ENCODE measurements at regions not wholly inside any gene's neighbourhood (a gene's known extent, or its start where the extent isn't known, plus 50 kb on each side); places are given as distances from the start of the nearest gene placed in this dataset.
A peak's percentile ranks its signal among the peaks of the same experiment; 100 is the strongest.

DNA sequence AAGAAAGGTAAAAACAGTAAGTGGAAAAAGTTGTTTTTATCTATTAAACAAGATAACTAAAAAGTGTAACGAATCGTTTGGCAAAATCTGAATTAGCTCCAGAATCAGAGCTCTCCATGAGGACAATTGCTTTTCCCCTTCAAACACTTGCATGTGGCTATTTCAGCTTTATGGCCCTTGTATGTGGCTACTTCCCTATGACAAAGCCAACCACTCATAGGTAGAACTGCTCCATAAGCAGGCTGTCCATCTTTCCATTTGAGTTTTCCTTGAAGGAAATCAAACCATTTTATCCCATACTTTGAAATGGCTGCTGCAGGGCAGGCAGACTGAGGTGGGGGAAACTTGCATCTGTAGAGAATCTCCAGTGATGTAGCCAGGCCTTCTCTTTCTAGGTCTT lies 445.5 kb upstream of the ID2 start:
- Histone ChIP-seq H3K27ac (replicated peaks; ENCODE audit: low read length) (no peak overlapping the region), H3K18ac (ENCODE audit: low read length) (no peak overlapping the region), H3K36me3 (replicated peaks in 1 of 2; ENCODE audit: control insufficient read depth in 2 of 2, insufficient read depth in 2 of 2, low read length in 2 of 2) (no peaks in the 10 kb centered on the region), H3K4me1 (ENCODE audit: control insufficient read depth in 2 of 2, insufficient read depth in 1 of 2, low read depth in 1 of 2, low read length in 2 of 2) (peaks cover 17 to 46% of the 10 kb centered on the region in 2 donors), H2AFZ (ENCODE audit: low read length) (no peak overlapping the region), H3K4me3 (ENCODE audit: low read length in 2 of 2) (no peak overlapping the region), H3K4ac (ENCODE audit: low read length) (no peak overlapping the region), H2BK12ac (ENCODE audit: low read length) (no peak overlapping the region), H3K23ac (ENCODE audit: low read depth, low read length, poor library complexity) (no peak overlapping the region), H3K79me1 (ENCODE audit: low read depth, low read length) (no peaks in the 10 kb centered on the region), H2BK120ac (ENCODE audit: low read depth, low read length) (no peak overlapping the region), H3K27me3 (ENCODE audit: control insufficient read depth in 3 of 3, insufficient read depth in 3 of 3, low read depth in 1 of 3, low read length in 3 of 3) (no peaks in the 10 kb centered on the region), H3K4me2 (ENCODE audit: insufficient read depth, low read length, poor library complexity, severe bottlenecking) (no peak overlapping the region), H3K9me3 (replicated peaks in 1 of 2; ENCODE audit: control insufficient read depth in 2 of 2, insufficient read depth in 1 of 2, low read depth in 1 of 2, low read length in 2 of 2) (no peaks in the 10 kb centered on the region), H2BK5ac (ENCODE audit: low read length) (no peak overlapping the region), H2BK15ac (ENCODE audit: low read length) (no peak overlapping the region), H3K14ac (ENCODE audit: low read length) (no peak overlapping the region), H3K9ac (ENCODE audit: low read depth, low read length, poor library complexity) (no peak overlapping the region), H4K91ac (ENCODE audit: low read depth, low read length, poor library complexity) (no peak overlapping the region), H2AK5ac (ENCODE audit: low read depth, low read length) (no peak overlapping the region), H4K8ac (ENCODE audit: low read depth, low read length) (no peak overlapping the region)
- DNase-seq (ENCODE audit: low spot score): no peak
- WGBS, 2 donors (ENCODE audit: extremely low coverage in 2 of 2, insufficient read length in 2 of 2, insufficient replicate concordance in 1 of 2): no CpG with 5 or more reads among the region's 2 CpGs

DNA sequence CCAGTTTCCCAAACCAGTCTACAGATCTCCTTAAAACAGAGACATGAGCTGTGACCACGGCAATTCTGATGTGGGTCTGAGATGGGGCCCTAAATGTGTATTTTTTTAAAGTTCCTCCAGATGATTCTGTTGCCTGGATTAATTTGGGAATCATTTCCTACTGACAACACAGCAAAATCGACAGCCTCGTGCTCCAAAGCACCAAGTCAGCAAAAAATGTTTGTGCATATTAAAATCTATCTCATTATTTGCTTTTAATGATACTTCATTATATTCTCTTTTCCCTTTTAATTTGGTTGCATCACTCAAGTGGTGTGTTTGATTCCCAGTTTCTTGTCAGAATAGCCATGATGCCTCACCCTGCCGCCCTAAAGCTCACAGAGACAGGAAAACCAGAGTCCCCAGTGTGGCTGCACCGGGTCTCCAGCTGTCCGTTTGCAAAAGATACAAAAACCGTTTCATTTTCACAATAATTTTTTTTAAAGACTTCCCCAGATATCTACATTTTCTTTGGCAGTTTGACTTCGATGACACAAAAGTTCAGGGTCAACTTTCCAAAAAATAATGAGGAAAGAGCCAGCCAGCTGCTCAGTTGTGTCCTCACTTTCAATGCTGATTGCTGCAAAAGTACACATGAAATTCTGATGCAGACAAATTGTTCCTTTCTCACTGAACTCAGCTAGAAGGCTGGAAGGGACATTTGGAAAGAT lies 443.2 kb upstream of the ID2 start:
- Histone ChIP-seq H2BK12ac (ENCODE audit: low read length) (no peak overlapping the region), H2BK5ac (ENCODE audit: low read length) (no peak overlapping the region), H3K4me2 (ENCODE audit: insufficient read depth, low read length, poor library complexity, severe bottlenecking) (no peak overlapping the region), H3K36me3 (replicated peaks in 1 of 2; ENCODE audit: control insufficient read depth in 2 of 2, insufficient read depth in 2 of 2, low read length in 2 of 2) (no peaks in the 10 kb centered on the region), H3K4ac (ENCODE audit: low read length) (no peak overlapping the region), H3K79me1 (ENCODE audit: low read depth, low read length) (no peaks in the 10 kb centered on the region), H4K8ac (ENCODE audit: low read depth, low read length) (no peak overlapping the region), H3K27me3 (ENCODE audit: control insufficient read depth in 3 of 3, insufficient read depth in 3 of 3, low read depth in 1 of 3, low read length in 3 of 3) (no peaks in the 10 kb centered on the region), H3K9ac (ENCODE audit: low read depth, low read length, poor library complexity) (no peak overlapping the region), H3K23ac (ENCODE audit: low read depth, low read length, poor library complexity) (no peak overlapping the region), H2BK15ac (ENCODE audit: low read length) (no peak overlapping the region), H3K27ac (replicated peaks; ENCODE audit: low read length) (no peak overlapping the region), H2BK120ac (ENCODE audit: low read depth, low read length) (no peak overlapping the region), H3K4me1 (ENCODE audit: control insufficient read depth in 2 of 2, insufficient read depth in 1 of 2, low read depth in 1 of 2, low read length in 2 of 2) (peaks cover 17 to 47% of the 10 kb centered on the region in 2 donors), H3K14ac (ENCODE audit: low read length) (no peak overlapping the region), H2AFZ (ENCODE audit: low read length) (no peak overlapping the region), H3K9me3 (replicated peaks in 1 of 2; ENCODE audit: control insufficient read depth in 2 of 2, insufficient read depth in 1 of 2, low read depth in 1 of 2, low read length in 2 of 2) (peaks cover 0 to 12% of the 10 kb centered on the region in 2 donors), H3K4me3 (ENCODE audit: low read length in 2 of 2) (no peak overlapping the region), H2AK5ac (ENCODE audit: low read depth, low read length) (no peak overlapping the region), H4K91ac (ENCODE audit: low read depth, low read length, poor library complexity) (no peak overlapping the region), H3K18ac (ENCODE audit: low read length) (no peak overlapping the region)
- DNase-seq (ENCODE audit: low spot score): no peak
- WGBS, 2 donors (ENCODE audit: extremely low coverage in 2 of 2, insufficient read length in 2 of 2, insufficient replicate concordance in 1 of 2): no CpG with 5 or more reads among the region's 8 CpGs

DNA sequence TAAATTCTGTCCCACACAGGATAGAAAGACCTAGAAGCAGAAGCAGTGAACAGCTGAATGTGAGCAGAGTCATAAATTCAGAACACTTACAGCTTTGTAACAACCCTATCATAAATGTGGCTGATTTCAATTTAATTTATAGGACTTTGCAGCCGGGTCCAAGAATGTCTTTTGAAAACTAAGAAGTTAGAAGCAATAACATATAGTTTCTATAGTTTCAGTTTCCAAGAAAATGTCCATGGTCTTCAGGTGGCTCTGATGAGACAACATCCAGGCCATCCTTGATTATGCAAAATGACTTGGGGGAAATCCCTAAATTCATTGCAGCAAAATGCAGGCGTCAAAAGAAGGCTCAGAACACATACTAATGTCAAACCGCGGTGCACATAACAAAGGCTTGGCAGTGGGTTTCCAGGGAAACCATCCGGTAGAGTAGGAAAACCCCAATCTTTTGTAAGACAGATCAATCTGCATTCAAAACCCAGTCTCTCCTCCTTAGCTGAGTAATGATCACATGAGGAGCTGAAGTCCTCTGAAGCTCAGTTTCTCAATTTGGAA lies 442.2 kb upstream of the ID2 start:
- no peak overlapping the region for H2BK12ac ChIP-seq (ENCODE audit: low read length)
- H2AFZ ChIP-seq (ENCODE audit: low read length): no peak overlapping the region
- peaks cover 17 to 37% of the 10 kb centered on the region in 2 donors for H3K4me1 ChIP-seq (ENCODE audit: control insufficient read depth in 2 of 2, insufficient read depth in 1 of 2, low read depth in 1 of 2, low read length in 2 of 2)
- no peaks in the 10 kb centered on the region for H3K27me3 ChIP-seq (ENCODE audit: control insufficient read depth in 3 of 3, insufficient read depth in 3 of 3, low read depth in 1 of 3, low read length in 3 of 3)
- H3K4ac ChIP-seq (ENCODE audit: low read length): no peak overlapping the region
- H4K91ac ChIP-seq (ENCODE audit: low read depth, low read length, poor library complexity): no peak overlapping the region
- no peak overlapping the region for H4K8ac ChIP-seq (ENCODE audit: low read depth, low read length)
- no peak overlapping the region for H3K18ac ChIP-seq (ENCODE audit: low read length)
- no peak overlapping the region for H3K4me3 ChIP-seq (ENCODE audit: low read length in 2 of 2)
- H3K14ac ChIP-seq (ENCODE audit: low read length): no peak overlapping the region
- no peak overlapping the region for H2BK5ac ChIP-seq (ENCODE audit: low read length)
- no peaks in the 10 kb centered on the region for H3K36me3 ChIP-seq (replicated peaks in 1 of 2; ENCODE audit: control insufficient read depth in 2 of 2, insufficient read depth in 2 of 2, low read length in 2 of 2)
- H3K79me1 ChIP-seq (ENCODE audit: low read depth, low read length): no peaks in the 10 kb centered on the region
- no peak overlapping the region for H3K9ac ChIP-seq (ENCODE audit: low read depth, low read length, poor library complexity)
- no peak overlapping the region for H2AK5ac ChIP-seq (ENCODE audit: low read depth, low read length)
- H3K23ac ChIP-seq (ENCODE audit: low read depth, low read length, poor library complexity): no peak overlapping the region
- H2BK15ac ChIP-seq (ENCODE audit: low read length): no peak overlapping the region
- H3K9me3 ChIP-seq (replicated peaks in 1 of 2; ENCODE audit: control insufficient read depth in 2 of 2, insufficient read depth in 1 of 2, low read depth in 1 of 2, low read length in 2 of 2): peaks cover 0 to 18% of the 10 kb centered on the region in 2 donors
- no peak overlapping the region for H3K4me2 ChIP-seq (ENCODE audit: insufficient read depth, low read length, poor library complexity, severe bottlenecking)
- no peak overlapping the region for H3K27ac ChIP-seq (replicated peaks; ENCODE audit: low read length)
- DNase-seq (ENCODE audit: low spot score): no peak
- H2BK120ac ChIP-seq (ENCODE audit: low read depth, low read length): no peak overlapping the region
- no CpG with 5 or more reads among the region's 5 CpGs for WGBS, 2 donors (ENCODE audit: extremely low coverage in 2 of 2, insufficient read length in 2 of 2, insufficient replicate concordance in 1 of 2)

DNA sequence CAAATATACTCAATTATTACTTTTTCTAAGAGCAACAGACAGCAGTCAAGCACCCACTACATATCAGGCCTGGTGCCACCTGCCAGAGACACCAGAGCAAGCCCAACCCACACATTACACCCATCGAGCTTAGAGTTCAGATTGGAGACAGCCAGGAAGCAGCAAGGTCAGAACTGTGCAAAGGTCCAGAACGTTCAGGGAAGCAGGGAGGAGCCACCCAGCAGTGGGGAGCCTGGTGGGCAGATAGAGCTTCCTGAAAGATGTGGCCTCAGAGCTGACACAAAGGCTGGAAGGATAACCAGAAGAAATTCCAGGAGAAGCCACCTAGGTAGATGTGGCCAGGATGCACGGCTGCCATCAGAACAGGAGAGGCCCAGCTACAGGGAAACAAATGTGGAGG lies 440.5 kb upstream of the ID2 start:
- H3K4ac ChIP-seq (ENCODE audit: low read length): no peak overlapping the region
- no CpG with 5 or more reads among the region's 3 CpGs for WGBS, 2 donors (ENCODE audit: extremely low coverage in 2 of 2, insufficient read length in 2 of 2, insufficient replicate concordance in 1 of 2)
- H3K23ac ChIP-seq (ENCODE audit: low read depth, low read length, poor library complexity): no peak overlapping the region
- H3K9me3 ChIP-seq (replicated peaks in 1 of 2; ENCODE audit: control insufficient read depth in 2 of 2, insufficient read depth in 1 of 2, low read depth in 1 of 2, low read length in 2 of 2): peaks cover 3 to 21% of the 10 kb centered on the region in 2 donors
- H3K9ac ChIP-seq (ENCODE audit: low read depth, low read length, poor library complexity): no peak overlapping the region
- H3K18ac ChIP-seq (ENCODE audit: low read length): peak overlapping the region; percentile 0
- H3K79me1 ChIP-seq (ENCODE audit: low read depth, low read length): no peaks in the 10 kb centered on the region
- H4K91ac ChIP-seq (ENCODE audit: low read depth, low read length, poor library complexity): no peak overlapping the region
- H3K36me3 ChIP-seq (replicated peaks in 1 of 2; ENCODE audit: control insufficient read depth in 2 of 2, insufficient read depth in 2 of 2, low read length in 2 of 2): no peaks in the 10 kb centered on the region
- no peak overlapping the region for H2AK5ac ChIP-seq (ENCODE audit: low read depth, low read length)
- no peak overlapping the region for H2BK5ac ChIP-seq (ENCODE audit: low read length)
- H3K27me3 ChIP-seq (ENCODE audit: control insufficient read depth in 3 of 3, insufficient read depth in 3 of 3, low read depth in 1 of 3, low read length in 3 of 3): no peaks in the 10 kb centered on the region
- H2BK12ac ChIP-seq (ENCODE audit: low read length): peak overlapping the region; percentile 30
- H2AFZ ChIP-seq (ENCODE audit: low read length): no peak overlapping the region
- H3K4me1 ChIP-seq (ENCODE audit: control insufficient read depth in 2 of 2, insufficient read depth in 1 of 2, low read depth in 1 of 2, low read length in 2 of 2): peaks cover 10 to 25% of the 10 kb centered on the region in 2 donors
- H4K8ac ChIP-seq (ENCODE audit: low read depth, low read length): no peak overlapping the region
- no peak overlapping the region for H2BK15ac ChIP-seq (ENCODE audit: low read length)
- no peak overlapping the region for H3K27ac ChIP-seq (replicated peaks; ENCODE audit: low read length)
- no peak overlapping the region for H3K14ac ChIP-seq (ENCODE audit: low read length)
- no peak overlapping the region for H3K4me3 ChIP-seq (ENCODE audit: low read length in 2 of 2)
- no peak for DNase-seq (ENCODE audit: low spot score)
- no peak overlapping the region for H2BK120ac ChIP-seq (ENCODE audit: low read depth, low read length)
- no peak overlapping the region for H3K4me2 ChIP-seq (ENCODE audit: insufficient read depth, low read length, poor library complexity, severe bottlenecking)

Data from neuronal stem cell (in vitro differentiated cells).